ENCODE measurements at regions not wholly inside any gene's neighbourhood (a gene's known extent, or its start where the extent isn't known, plus 50 kb on each side); places are given as distances from the start of the nearest gene placed in this dataset.
A peak's percentile ranks its signal among the peaks of the same experiment; 100 is the strongest.

- no peak for TF ChIP-seq POLR2A (IDR thresholded peaks at IDR 0.05)
- TF ChIP-seq CTCF (IDR thresholded peaks at IDR 0.05): peak; percentile 48 to 82 (median 62)
Measured at GRCh38 chr10:62610649-62611229, 193.8 kb upstream of the ADO start.

All from Peyer's patch (tissue), 4 donors.